H9 (cell line): ENCODE measurements at regions not wholly inside any gene's neighbourhood (a gene's known extent, or its start where the extent isn't known, plus 50 kb on each side); places are given as distances from the start of the nearest gene placed in this dataset.
"Not testable (repeated sequence)": the region's sequence is repeated elsewhere in the genome, so short reads cannot be mapped to it uniquely, and the experiment has no call there.

Experiments used
- DNase-seq: peaks from one replicate; pipeline ENCODE4 v3.0.0-alpha.2; 2017
- H2AFZ ChIP-seq: one replicate; pipeline ENCODE4 v1.6.1; 2013; ENCODE audit warnings: mild to moderate bottlenecking, low read length, control low read depth, moderate library complexity
- H2AK5ac ChIP-seq: 2 replicates; pipeline ENCODE4 v1.6.1; 2013; ENCODE audit warnings: low read length, control low read depth, mixed read lengths; ENCODE audit not compliant: insufficient read length
- H2BK120ac ChIP-seq: one replicate; pipeline ENCODE4 v1.6.1; 2013; ENCODE audit warnings: low read depth, mild to moderate bottlenecking, low read length, control low read depth, inconsistent platforms; ENCODE audit not compliant: poor library complexity, severe bottlenecking
- H2BK12ac ChIP-seq: 2 replicates; pipeline ENCODE4 v1.6.1; 2013; ENCODE audit warnings: low read length, control low read depth, mixed read lengths, low read depth; ENCODE audit not compliant: insufficient read length
- H2BK15ac ChIP-seq: 2 replicates; pipeline ENCODE4 v1.6.1; 2013; ENCODE audit warnings: low read depth, low read length, control low read depth
- H2BK20ac ChIP-seq: one replicate; pipeline ENCODE4 v1.6.1; 2013; ENCODE audit warnings: low read depth, mild to moderate bottlenecking, low read length, control low read depth, inconsistent platforms; ENCODE audit not compliant: poor library complexity, severe bottlenecking
- H2BK5ac ChIP-seq: 2 replicates; pipeline ENCODE4 v1.6.1; 2013; ENCODE audit warnings: low read length, control low read depth, mixed read lengths; ENCODE audit not compliant: insufficient read length
- H3K14ac ChIP-seq: 2 replicates; pipeline ENCODE4 v1.6.1; 2013; ENCODE audit warnings: low read length, control low read depth; ENCODE audit not compliant: insufficient read depth
- H3K18ac ChIP-seq: 2 replicates; pipeline ENCODE4 v1.6.1; 2013; ENCODE audit warnings: low read depth, mild to moderate bottlenecking, mixed read lengths, low read length, control low read depth; ENCODE audit not compliant: insufficient read length
- H3K23ac ChIP-seq: 2 replicates; pipeline ENCODE4 v1.6.1; 2013; ENCODE audit warnings: low read length, control low read depth, mixed read lengths, low read depth; ENCODE audit not compliant: insufficient read length
- H3K23me2 ChIP-seq: 2 replicates; pipeline ENCODE4 v1.6.1; 2013; ENCODE audit warnings: low read depth, mild to moderate bottlenecking, mixed read lengths, low read length, control low read depth; ENCODE audit not compliant: insufficient read length, poor library complexity, severe bottlenecking
- H3K27ac ChIP-seq: 2 replicates; pipeline ENCODE4 v1.5.1; 2013; ENCODE audit warnings: low read length, control low read depth, mixed read lengths, low read depth; ENCODE audit not compliant: insufficient read length
- H3K27me3 ChIP-seq: 2 replicates; pipeline ENCODE4 v1.6.1; 2013; ENCODE audit warnings: low read length, control low read depth, inconsistent platforms; ENCODE audit not compliant: insufficient read depth
- H3K4ac ChIP-seq: 2 replicates; pipeline ENCODE4 v1.6.1; 2013; ENCODE audit warnings: low read depth, mild to moderate bottlenecking, control low read depth, inconsistent platforms, low read length, moderate library complexity
- H3K4me1 ChIP-seq: 2 replicates; pipeline ENCODE4 v1.6.1; 2013; ENCODE audit warnings: low read length, control low read depth, inconsistent platforms; ENCODE audit not compliant: insufficient read depth
- H3K4me2 ChIP-seq: 2 replicates; pipeline ENCODE4 v1.6.1; 2013; ENCODE audit warnings: low read length, control low read depth, mixed read lengths; ENCODE audit not compliant: insufficient read length, insufficient read depth
- H3K56ac ChIP-seq: 2 replicates; pipeline ENCODE4 v1.6.1; 2013; ENCODE audit warnings: low read depth, mild to moderate bottlenecking, mixed read lengths, low read length, control low read depth; ENCODE audit not compliant: insufficient read length
- H3K79me1 ChIP-seq: 2 replicates; pipeline ENCODE4 v1.6.1; 2013; ENCODE audit warnings: low read depth, mild to moderate bottlenecking, moderate library complexity, low read length, control low read depth, inconsistent platforms; ENCODE audit not compliant: insufficient read depth, poor library complexity, severe bottlenecking
- H3K79me2 ChIP-seq: 2 replicates; pipeline ENCODE4 v1.6.1; 2013; ENCODE audit warnings: low read length, control low read depth, inconsistent platforms; ENCODE audit not compliant: insufficient read depth
- H3K9ac ChIP-seq: 2 replicates; pipeline ENCODE4 v1.6.1; 2013; ENCODE audit warnings: low read length, control low read depth, mixed read lengths; ENCODE audit not compliant: insufficient read length; ENCODE audit errors: extremely low read depth
- H3K9me3 ChIP-seq: one replicate; pipeline ENCODE4 v1.6.1; 2013; ENCODE audit warnings: low read depth, low read length, inconsistent platforms; ENCODE audit not compliant: control insufficient read depth
- H3T11ph ChIP-seq: one replicate; pipeline ENCODE4 v1.6.1; 2013; ENCODE audit warnings: mild to moderate bottlenecking, low read length, control low read depth, inconsistent platforms
- H4K20me1 ChIP-seq: one replicate; pipeline ENCODE4 v1.6.1; 2013; ENCODE audit not compliant: control insufficient read depth, insufficient read length, insufficient read depth
- H4K5ac ChIP-seq: 2 replicates; pipeline ENCODE4 v1.6.1; 2013; ENCODE audit warnings: low read depth, mild to moderate bottlenecking, mixed read lengths, low read length, control low read depth; ENCODE audit not compliant: insufficient read length
- H4K8ac ChIP-seq: replicated peaks from 2 replicates; pipeline ENCODE4 v1.6.1; 2013; ENCODE audit warnings: low read length, control low read depth, mixed read lengths, low read depth; ENCODE audit not compliant: insufficient read length
- H4K91ac ChIP-seq: 2 replicates; pipeline ENCODE4 v1.6.1; 2013; ENCODE audit warnings: low read depth, mild to moderate bottlenecking, moderate library complexity, mixed read lengths, low read length, control low read depth; ENCODE audit not compliant: insufficient read length
- H3K27ac Mint-ChIP-seq, 3 experiments: 2 replicates in 2 of 3; 3 replicates in 1 of 3; pipeline ENCODE4 v1.8.0; 2020 to 2021; ENCODE audit warnings: mixed read lengths in 3 of 3, mild to moderate bottlenecking in 1 of 3, moderate library complexity in 1 of 3
- H3K27me3 Mint-ChIP-seq: 2 replicates; pipeline ENCODE4 v1.8.0; 2021; ENCODE audit warnings: low read depth, mild to moderate bottlenecking, moderate library complexity, mixed read lengths
- H3K36me3 Mint-ChIP-seq, 3 experiments: 2 replicates in 2 of 3; 3 replicates in 1 of 3; pipeline ENCODE4 v1.8.0; 2020 to 2021; ENCODE audit warnings: low read depth in 3 of 3, mixed read lengths in 3 of 3; ENCODE audit not compliant: insufficient read depth in 1 of 3
- H3K4me1 Mint-ChIP-seq, 2 experiments: 2 replicates each; pipeline ENCODE4 v1.8.0; 2020; ENCODE audit warnings: mixed read lengths in 2 of 2
- H3K4me3 Mint-ChIP-seq, 2 experiments: 2 replicates in 1 of 2; 3 replicates in 1 of 2; pipeline ENCODE4 v1.8.0; 2020 to 2021; ENCODE audit warnings: mild to moderate bottlenecking in 2 of 2, mixed read lengths in 2 of 2, moderate library complexity in 1 of 2
- H3K9me3 Mint-ChIP-seq, 2 experiments: 2 replicates in 1 of 2; 3 replicates in 1 of 2; pipeline ENCODE4 v1.8.0; 2020; ENCODE audit warnings: mild to moderate bottlenecking in 2 of 2, mixed read lengths in 2 of 2, moderate library complexity in 1 of 2
- WGBS: extraction: QIAGEN DNeasy Blood & Tissue Kit; methylation state at CpG from one replicate; pipeline ENCODE4 v1.1.7; 2013; ENCODE audit warnings: missing lambda C conversion rate, low lambda C conversion rate, mixed read lengths; ENCODE audit not compliant: insufficient read length; ENCODE audit errors: extremely low coverage; 5-methylcytosine and 5-hydroxymethylcytosine counted together
- TF ChIP-seq, protein P1 (sequence below): fragments of 200-600 bp; sonication (generic); conservative IDR thresholded peaks from 3 replicates; pipeline ENCODE4 v1.8.0; 2021; ENCODE audit warnings: antibody characterized with exemption, mild to moderate bottlenecking

DNA sequence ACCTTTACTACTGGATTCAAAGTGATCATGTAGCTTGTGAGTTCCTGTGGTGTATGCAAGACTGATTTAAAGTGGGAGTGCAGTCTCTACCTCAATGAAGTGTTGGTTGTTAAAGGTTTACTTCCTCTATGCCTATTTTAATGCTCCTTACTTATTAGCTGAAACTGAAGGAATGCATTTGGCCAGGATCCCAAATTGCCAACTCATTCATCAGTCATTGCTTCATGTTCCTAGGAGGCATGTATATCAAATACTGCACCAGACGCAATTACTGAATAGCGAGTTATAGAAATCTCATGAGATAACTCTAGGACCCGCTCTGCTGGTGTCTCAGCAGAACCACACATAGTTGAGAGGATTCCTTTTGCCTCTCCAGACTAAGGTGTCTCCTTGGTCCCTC lies 143.0 kb upstream of the RPS23 start:
- Histone ChIP-seq H2BK15ac (no peak overlapping the region), H4K5ac (no peak overlapping the region), H3K14ac (no peak overlapping the region), H4K8ac (no peak overlapping the region), H3K27ac (no peak overlapping the region), H2BK120ac (no peak overlapping the region), H3K27me3 (no peaks in the 10 kb centered on the region), H3K4ac (no peak overlapping the region), H2AFZ (no peak overlapping the region), H3K4me2 (no peak overlapping the region), H3K23me2 (no peaks in the 10 kb centered on the region), H4K20me1 (no peaks in the 10 kb centered on the region), H3K18ac (no peak overlapping the region), H3K23ac (no peak overlapping the region), H3K4me1 (no peaks in the 10 kb centered on the region; the same call in 1 of the 2 replicates), H2BK12ac (no peak overlapping the region), H3K79me1 (no peaks in the 10 kb centered on the region), H3K9ac (no peak overlapping the region), H3T11ph (no peak overlapping the region), H3K56ac (no peak overlapping the region), H3K9me3 (no peaks in the 10 kb centered on the region), H4K91ac (no peak overlapping the region), H2AK5ac (no peak overlapping the region), H3K79me2 (no peaks in the 10 kb centered on the region), H2BK5ac (no peak overlapping the region), H2BK20ac (no peak overlapping the region)
- H3K36me3 Mint-ChIP-seq, result peaks cover 0 to 4% (median 0%) of the 10 kb centered on the region in 3 experiments; a peak in 3 of 7 replicates
- H3K27ac Mint-ChIP-seq, result no peak overlapping the region
- DNase-seq, result no peak
- H3K4me3 Mint-ChIP-seq, result no peak overlapping the region
- H3K9me3 Mint-ChIP-seq, result peaks cover 2 to 6% of the 10 kb centered on the region in 2 experiments; a peak in 4 of 5 replicates
- H3K4me1 Mint-ChIP-seq, result peaks cover 29 to 33% of the 10 kb centered on the region in 2 experiments
- WGBS, result no CpG with 5 or more reads among the region's 3 CpGs
- no peaks in the 10 kb centered on the region for H3K27me3 Mint-ChIP-seq
- TF ChIP-seq, protein P1, sequence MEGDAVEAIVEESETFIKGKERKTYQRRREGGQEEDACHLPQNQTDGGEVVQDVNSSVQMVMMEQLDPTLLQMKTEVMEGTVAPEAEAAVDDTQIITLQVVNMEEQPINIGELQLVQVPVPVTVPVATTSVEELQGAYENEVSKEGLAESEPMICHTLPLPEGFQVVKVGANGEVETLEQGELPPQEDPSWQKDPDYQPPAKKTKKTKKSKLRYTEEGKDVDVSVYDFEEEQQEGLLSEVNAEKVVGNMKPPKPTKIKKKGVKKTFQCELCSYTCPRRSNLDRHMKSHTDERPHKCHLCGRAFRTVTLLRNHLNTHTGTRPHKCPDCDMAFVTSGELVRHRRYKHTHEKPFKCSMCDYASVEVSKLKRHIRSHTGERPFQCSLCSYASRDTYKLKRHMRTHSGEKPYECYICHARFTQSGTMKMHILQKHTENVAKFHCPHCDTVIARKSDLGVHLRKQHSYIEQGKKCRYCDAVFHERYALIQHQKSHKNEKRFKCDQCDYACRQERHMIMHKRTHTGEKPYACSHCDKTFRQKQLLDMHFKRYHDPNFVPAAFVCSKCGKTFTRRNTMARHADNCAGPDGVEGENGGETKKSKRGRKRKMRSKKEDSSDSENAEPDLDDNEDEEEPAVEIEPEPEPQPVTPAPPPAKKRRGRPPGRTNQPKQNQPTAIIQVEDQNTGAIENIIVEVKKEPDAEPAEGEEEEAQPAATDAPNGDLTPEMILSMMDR, result no peak

DNA sequence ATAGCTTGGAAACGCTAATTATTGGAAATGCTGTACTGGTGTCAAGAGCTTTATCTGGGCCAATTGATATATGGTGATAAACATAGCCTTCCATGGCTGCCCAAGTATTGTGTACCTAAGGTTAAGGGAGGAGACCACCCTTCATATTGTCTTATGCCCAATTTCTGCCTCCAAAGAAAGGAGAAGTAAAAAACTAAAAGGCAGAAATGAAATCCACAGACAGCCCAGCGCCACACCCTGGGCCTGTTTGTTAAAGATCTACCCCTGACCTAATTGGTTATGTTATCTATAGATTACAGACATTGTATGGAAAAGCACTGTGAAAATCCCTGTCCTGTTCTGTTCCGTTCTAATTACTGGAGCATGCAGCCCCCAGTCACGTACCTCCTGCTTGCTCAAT lies 142.4 kb upstream of the RPS23 start:
- not testable (repeated sequence) for H3K27me3 ChIP-seq, H3K79me1 ChIP-seq, H2BK12ac ChIP-seq, DNase-seq, H3T11ph ChIP-seq, H3K4me1 ChIP-seq, H2BK5ac ChIP-seq, H3K27ac Mint-ChIP-seq, H4K91ac ChIP-seq, H3K9ac ChIP-seq, H3K9me3 Mint-ChIP-seq, H3K9me3 ChIP-seq, H3K23me2 ChIP-seq, H2AK5ac ChIP-seq, H3K79me2 ChIP-seq, H2BK15ac ChIP-seq, H3K23ac ChIP-seq, H2BK20ac ChIP-seq, H2AFZ ChIP-seq, H3K14ac ChIP-seq, H3K27ac ChIP-seq, H3K4me3 Mint-ChIP-seq, H3K4ac ChIP-seq, H3K27me3 Mint-ChIP-seq, H3K56ac ChIP-seq, H2BK120ac ChIP-seq, H3K4me2 ChIP-seq, H3K36me3 Mint-ChIP-seq, H4K5ac ChIP-seq, H4K8ac ChIP-seq, H3K18ac ChIP-seq, H4K20me1 ChIP-seq
- WGBS, result no CpG with 5 or more reads among the region's 4 CpGs
- H3K4me1 Mint-ChIP-seq, result peaks cover 29 to 33% of the 10 kb centered on the region in 2 experiments
